HepG2 (cell line): ENCODE measurements at regions not wholly inside any gene's neighbourhood (a gene's known extent, or its start where the extent isn't known, plus 50 kb on each side); places are given as distances from the start of the nearest gene placed in this dataset.

ENCODE experiments used
- ATAC-seq: fragments of 200-7000 bp; cut with Tn5 transposase; 3 replicates; pipeline ENCODE4 v1.9.1; 2020; ENCODE audit warnings: mild to moderate bottlenecking, moderate library complexity
- BruUV-seq: library from RNA; stranded (reverse); fragments of 400-500 nt; replicated peaks from 2 replicates; lab custom pipeline; 2021; lab: Mats Ljungman, UMichigan
- CTCF ChIA-PET: fragments of 300-600 bp; formaldehyde crosslinking; extraction: SDS; loops from one replicate; lab custom pipeline; 2021; ENCODE audit warnings: low total read pairs, inconsistent platforms, low intra/inter-chr PET ratio; lab: Yijun Ruan, JAX
- POLR2A ChIA-PET: fragments of 350-600 bp; sonication (Branson Sonifier 250); formaldehyde crosslinking; loops from one replicate; lab custom pipeline; 2020; ENCODE audit warnings: antibody characterized with exemption, inconsistent platforms; lab: Yijun Ruan, JAX
- DNase-seq: peaks from one replicate; pipeline ENCODE4 v3.0.0-alpha.2; 2015; ENCODE audit warnings: low spot score
- FAIRE-seq: peaks from 3 replicates; lab custom pipeline; 2011; peaks lifted over from hg19 to GRCh38; lab: Jason Lieb, UNC
- H2AFZ ChIP-seq: one replicate; pipeline ENCODE4 v1.6.1; 2011; ENCODE audit warnings: low read length, inconsistent platforms
- H3K27ac ChIP-seq: fragments of 300-600 bp; 3 replicates; pipeline ENCODE4 v1.8.0; 2011; ENCODE audit warnings: mixed run types, mild to moderate bottlenecking, mixed read lengths, low read length, inconsistent platforms; ENCODE audit not compliant: insufficient read depth; ENCODE audit errors: extremely low read length
- H3K27me3 ChIP-seq, 2 experiments: fragments of 200-600 bp in 1 of 2; 2 replicates in 1 of 2; 3 replicates in 1 of 2; pipeline versions ENCODE4 v1.6.0 to v1.8.0; 2011; ENCODE audit warnings: low read length in 2 of 2, mild to moderate bottlenecking in 2 of 2, moderate library complexity in 2 of 2, inconsistent platforms in 1 of 2; ENCODE audit not compliant: insufficient read depth in 2 of 2, control insufficient read depth in 1 of 2
- H3K36me3 ChIP-seq, 2 experiments: fragments of 200-600 bp in 1 of 2; replicated peaks in 1 of 2; 2 replicates in 1 of 2; 3 replicates in 1 of 2; pipeline versions ENCODE4 v1.5.1 to v1.8.0; 2011; ENCODE audit warnings: low read length in 2 of 2, inconsistent platforms in 1 of 2; ENCODE audit not compliant: insufficient read depth in 2 of 2, control insufficient read depth in 1 of 2
- H3K4me1 ChIP-seq: 2 replicates; pipeline ENCODE4 v1.5.1; 2012; ENCODE audit warnings: low read length, inconsistent platforms; ENCODE audit not compliant: insufficient read depth
- H3K4me2 ChIP-seq: 2 replicates; pipeline ENCODE4 v1.6.0; 2011; ENCODE audit warnings: low read depth, low read length, inconsistent platforms
- H3K4me3 ChIP-seq, 3 experiments: fragments of 200-600 bp in 1 of 3; sonication (generic), shearing (Covaris generic) in 1 of 3; replicated peaks in 1 of 3; 2 replicates each; pipeline ENCODE4 v1.5.1; 2011 to 2016; ENCODE audit warnings: low read length in 3 of 3, inconsistent platforms in 2 of 3, low read depth in 2 of 3, mild to moderate bottlenecking in 2 of 3, control low read depth in 1 of 3, mixed read lengths in 1 of 3; ENCODE audit not compliant: insufficient read depth in 1 of 3
- H3K79me2 ChIP-seq: one replicate; pipeline ENCODE4 v1.6.1; 2011; ENCODE audit warnings: low read length, inconsistent platforms; ENCODE audit not compliant: insufficient read depth
- H3K9ac ChIP-seq: 2 replicates; pipeline ENCODE4 v1.6.0; 2011; ENCODE audit warnings: mild to moderate bottlenecking, low read depth, low read length, inconsistent platforms; ENCODE audit not compliant: insufficient read depth
- H3K9me3 ChIP-seq: 2 replicates; pipeline ENCODE4 v1.5.1; 2012; ENCODE audit warnings: mild to moderate bottlenecking, low read length
- H4K20me1 ChIP-seq: 2 replicates; pipeline ENCODE4 v1.6.0; 2011; ENCODE audit warnings: inconsistent platforms, mild to moderate bottlenecking, low read length, moderate library complexity; ENCODE audit not compliant: insufficient read depth
- MEF2D ChIP-seq: sonication (generic); formaldehyde crosslinking; IDR thresholded peaks from 2 replicates; pipeline ENCODE4 v1.5.1; 2020; ENCODE audit warnings: mild to moderate bottlenecking, missing genetic modification reagents
- RBM22 ChIP-seq: fragments of 200-400 bp; formaldehyde crosslinking; optimal IDR thresholded peaks from 2 replicates; pipeline ENCODE3; 2017; ENCODE audit warnings: mild to moderate bottlenecking, low read length, moderate library complexity
- ZNF496 ChIP-seq: sonication (generic); formaldehyde crosslinking; IDR thresholded peaks from 2 replicates; pipeline ENCODE4 v1.8.1; 2023; ENCODE audit warnings: mild to moderate bottlenecking, moderate library complexity, missing genetic modification reagents; ENCODE audit not compliant: insufficient replicate concordance
- ZSCAN22 ChIP-seq: sonication (generic); formaldehyde crosslinking; IDR thresholded peaks from 2 replicates; pipeline ENCODE4 v1.4.0; 2020; ENCODE audit warnings: mild to moderate bottlenecking, missing genetic modification reagents
- WGBS: methylation state at CpG from one replicate; pipeline ENCODE4 v1.1.6; 2017; ENCODE audit warnings: low lambda C conversion rate; 5-methylcytosine and 5-hydroxymethylcytosine counted together
- in situ Hi-C: cut with HindIII; loops from 2 replicates; pipeline ENCODE4 v1.10.0; 2017; ENCODE audit warnings: low pct_unique_long_range_greater_than_20kb; ENCODE audit not compliant: extremely low pct_ligation_motif_present
- intact Hi-C: fragments of 100-400 bp; cut with micrococcal nuclease; formaldehyde crosslinking; loops from one replicate; pipeline ENCODE4 v1.10.0; 2022; ENCODE audit not compliant: unreplicated experiment
- TF ChIP-seq, protein P1 (sequence below): sonication (generic); formaldehyde crosslinking; IDR thresholded peaks from 2 replicates; pipeline ENCODE4 v1.4.0; 2020; ENCODE audit warnings: missing genetic modification reagents, mild to moderate bottlenecking, borderline replicate concordance
- TF ChIP-seq, protein P2 (sequence below): sonication (generic); formaldehyde crosslinking; IDR thresholded peaks from 2 replicates; pipeline ENCODE4 v1.4.0; 2020; ENCODE audit warnings: missing genetic modification reagents, low read depth, mild to moderate bottlenecking, borderline replicate concordance
- TF ChIP-seq, protein P3 (sequence below): sonication (generic); formaldehyde crosslinking; IDR thresholded peaks from 2 replicates; pipeline ENCODE4 v1.4.0; 2020; ENCODE audit warnings: missing genetic modification reagents, borderline replicate concordance
- TF ChIP-seq, protein P4 (sequence below): sonication (generic); formaldehyde crosslinking; conservative IDR thresholded peaks from 2 replicates; pipeline ENCODE4 v1.4.0; 2020; ENCODE audit warnings: missing genetic modification reagents
- TF ChIP-seq, protein P5 (sequence below): sonication (generic); formaldehyde crosslinking; IDR thresholded peaks from 2 replicates; pipeline ENCODE4 v1.9.0; 2021; ENCODE audit warnings: missing genetic modification reagents, borderline replicate concordance

DNA sequence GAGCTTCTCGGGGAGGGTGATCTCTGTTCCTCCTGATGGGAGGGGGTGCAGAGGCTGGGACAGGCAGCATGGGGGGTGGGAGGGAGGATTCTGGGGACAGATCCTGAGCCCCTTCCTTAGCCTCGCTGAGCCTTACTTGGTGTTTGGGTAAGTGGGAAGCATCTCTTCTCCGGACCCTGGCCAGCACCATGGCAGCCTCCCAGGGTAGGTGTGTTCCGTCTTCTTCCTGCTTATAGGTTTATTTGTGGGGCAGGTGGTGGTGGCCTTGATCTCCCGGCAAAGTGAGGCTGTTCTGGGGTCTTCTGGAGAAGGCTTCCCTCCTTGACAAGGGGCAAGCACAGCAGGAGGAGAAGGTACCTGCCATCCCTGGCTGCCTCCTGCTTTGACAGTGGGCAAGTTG lies 226.9 kb downstream of the GLRX3 start:
- no TSS peak for BruUV-seq
- Histone ChIP-seq H3K4me2 (no peak overlapping the region), H3K9ac (no peak overlapping the region), H3K9me3 (no peaks in the 10 kb centered on the region), H3K4me3 (no peak overlapping the region), H3K4me1 (no peaks in the 10 kb centered on the region), H3K27ac (no peak overlapping the region), H3K79me2 (no peaks in the 10 kb centered on the region), H3K27me3 (no peaks in the 10 kb centered on the region), H3K36me3 (no peaks in the 10 kb centered on the region), H2AFZ (no peak overlapping the region), H4K20me1 (no peaks in the 10 kb centered on the region)
- in situ Hi-C loops: no loop called here
- intact Hi-C loops: no loop called here
- WGBS: 0% methylated on average over 1 of the region's 5 CpGs
- ChIA-PET POLR2A (no interaction called here), CTCF (no interaction called here)
- DNase-seq (no peak), FAIRE-seq (no peak), ATAC-seq (no peak)
- TF ChIP-seq, protein P1, sequence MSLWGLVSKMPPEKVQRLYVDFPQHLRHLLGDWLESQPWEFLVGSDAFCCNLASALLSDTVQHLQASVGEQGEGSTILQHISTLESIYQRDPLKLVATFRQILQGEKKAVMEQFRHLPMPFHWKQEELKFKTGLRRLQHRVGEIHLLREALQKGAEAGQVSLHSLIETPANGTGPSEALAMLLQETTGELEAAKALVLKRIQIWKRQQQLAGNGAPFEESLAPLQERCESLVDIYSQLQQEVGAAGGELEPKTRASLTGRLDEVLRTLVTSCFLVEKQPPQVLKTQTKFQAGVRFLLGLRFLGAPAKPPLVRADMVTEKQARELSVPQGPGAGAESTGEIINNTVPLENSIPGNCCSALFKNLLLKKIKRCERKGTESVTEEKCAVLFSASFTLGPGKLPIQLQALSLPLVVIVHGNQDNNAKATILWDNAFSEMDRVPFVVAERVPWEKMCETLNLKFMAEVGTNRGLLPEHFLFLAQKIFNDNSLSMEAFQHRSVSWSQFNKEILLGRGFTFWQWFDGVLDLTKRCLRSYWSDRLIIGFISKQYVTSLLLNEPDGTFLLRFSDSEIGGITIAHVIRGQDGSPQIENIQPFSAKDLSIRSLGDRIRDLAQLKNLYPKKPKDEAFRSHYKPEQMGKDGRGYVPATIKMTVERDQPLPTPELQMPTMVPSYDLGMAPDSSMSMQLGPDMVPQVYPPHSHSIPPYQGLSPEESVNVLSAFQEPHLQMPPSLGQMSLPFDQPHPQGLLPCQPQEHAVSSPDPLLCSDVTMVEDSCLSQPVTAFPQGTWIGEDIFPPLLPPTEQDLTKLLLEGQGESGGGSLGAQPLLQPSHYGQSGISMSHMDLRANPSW (CRISPR knock-in tag): no peak
- TF ChIP-seq, protein P2, sequence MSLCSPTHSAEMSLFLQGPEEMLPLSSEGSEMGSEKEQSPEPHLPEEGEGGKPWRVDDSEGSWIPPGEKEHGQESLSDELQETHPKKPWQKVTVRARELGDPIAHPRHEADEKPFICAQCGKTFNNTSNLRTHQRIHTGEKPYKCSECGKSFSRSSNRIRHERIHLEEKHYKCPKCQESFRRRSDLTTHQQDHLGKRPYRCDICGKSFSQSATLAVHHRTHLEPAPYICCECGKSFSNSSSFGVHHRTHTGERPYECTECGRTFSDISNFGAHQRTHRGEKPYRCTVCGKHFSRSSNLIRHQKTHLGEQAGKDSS (CRISPR knock-in tag): no peak
- no peak for TF ChIP-seq RBM22
- TF ChIP-seq MEF2D (CRISPR knock-in tag): no peak
- TF ChIP-seq, protein P3, sequence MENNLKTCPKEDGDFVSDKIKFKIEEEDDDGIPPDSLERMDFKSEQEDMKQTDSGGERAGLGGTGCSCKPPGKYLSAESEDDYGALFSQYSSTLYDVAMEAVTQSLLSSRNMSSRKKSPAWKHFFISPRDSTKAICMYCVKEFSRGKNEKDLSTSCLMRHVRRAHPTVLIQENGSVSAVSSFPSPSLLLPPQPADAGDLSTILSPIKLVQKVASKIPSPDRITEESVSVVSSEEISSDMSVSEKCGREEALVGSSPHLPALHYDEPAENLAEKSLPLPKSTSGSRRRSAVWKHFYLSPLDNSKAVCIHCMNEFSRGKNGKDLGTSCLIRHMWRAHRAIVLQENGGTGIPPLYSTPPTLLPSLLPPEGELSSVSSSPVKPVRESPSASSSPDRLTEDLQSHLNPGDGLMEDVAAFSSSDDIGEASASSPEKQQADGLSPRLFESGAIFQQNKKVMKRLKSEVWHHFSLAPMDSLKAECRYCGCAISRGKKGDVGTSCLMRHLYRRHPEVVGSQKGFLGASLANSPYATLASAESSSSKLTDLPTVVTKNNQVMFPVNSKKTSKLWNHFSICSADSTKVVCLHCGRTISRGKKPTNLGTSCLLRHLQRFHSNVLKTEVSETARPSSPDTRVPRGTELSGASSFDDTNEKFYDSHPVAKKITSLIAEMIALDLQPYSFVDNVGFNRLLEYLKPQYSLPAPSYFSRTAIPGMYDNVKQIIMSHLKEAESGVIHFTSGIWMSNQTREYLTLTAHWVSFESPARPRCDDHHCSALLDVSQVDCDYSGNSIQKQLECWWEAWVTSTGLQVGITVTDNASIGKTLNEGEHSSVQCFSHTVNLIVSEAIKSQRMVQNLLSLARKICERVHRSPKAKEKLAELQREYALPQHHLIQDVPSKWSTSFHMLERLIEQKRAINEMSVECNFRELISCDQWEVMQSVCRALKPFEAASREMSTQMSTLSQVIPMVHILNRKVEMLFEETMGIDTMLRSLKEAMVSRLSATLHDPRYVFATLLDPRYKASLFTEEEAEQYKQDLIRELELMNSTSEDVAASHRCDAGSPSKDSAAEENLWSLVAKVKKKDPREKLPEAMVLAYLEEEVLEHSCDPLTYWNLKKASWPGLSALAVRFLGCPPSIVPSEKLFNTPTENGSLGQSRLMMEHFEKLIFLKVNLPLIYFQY: no peak
- TF ChIP-seq, protein P4, sequence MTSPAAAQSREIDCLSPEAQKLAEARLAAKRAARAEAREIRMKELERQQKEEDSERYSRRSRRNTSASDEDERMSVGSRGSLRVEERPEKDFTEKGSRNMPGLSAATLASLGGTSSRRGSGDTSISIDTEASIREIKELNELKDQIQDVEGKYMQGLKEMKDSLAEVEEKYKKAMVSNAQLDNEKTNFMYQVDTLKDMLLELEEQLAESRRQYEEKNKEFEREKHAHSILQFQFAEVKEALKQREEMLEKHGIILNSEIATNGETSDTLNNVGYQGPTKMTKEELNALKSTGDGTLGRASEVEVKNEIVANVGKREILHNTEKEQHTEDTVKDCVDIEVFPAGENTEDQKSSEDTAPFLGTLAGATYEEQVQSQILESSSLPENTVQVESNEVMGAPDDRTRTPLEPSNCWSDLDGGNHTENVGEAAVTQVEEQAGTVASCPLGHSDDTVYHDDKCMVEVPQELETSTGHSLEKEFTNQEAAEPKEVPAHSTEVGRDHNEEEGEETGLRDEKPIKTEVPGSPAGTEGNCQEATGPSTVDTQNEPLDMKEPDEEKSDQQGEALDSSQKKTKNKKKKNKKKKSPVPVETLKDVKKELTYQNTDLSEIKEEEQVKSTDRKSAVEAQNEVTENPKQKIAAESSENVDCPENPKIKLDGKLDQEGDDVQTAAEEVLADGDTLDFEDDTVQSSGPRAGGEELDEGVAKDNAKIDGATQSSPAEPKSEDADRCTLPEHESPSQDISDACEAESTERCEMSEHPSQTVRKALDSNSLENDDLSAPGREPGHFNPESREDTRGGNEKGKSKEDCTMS (CRISPR knock-in tag): no peak
- TF ChIP-seq ZSCAN22 (CRISPR knock-in tag): no peak
- TF ChIP-seq, protein P5, sequence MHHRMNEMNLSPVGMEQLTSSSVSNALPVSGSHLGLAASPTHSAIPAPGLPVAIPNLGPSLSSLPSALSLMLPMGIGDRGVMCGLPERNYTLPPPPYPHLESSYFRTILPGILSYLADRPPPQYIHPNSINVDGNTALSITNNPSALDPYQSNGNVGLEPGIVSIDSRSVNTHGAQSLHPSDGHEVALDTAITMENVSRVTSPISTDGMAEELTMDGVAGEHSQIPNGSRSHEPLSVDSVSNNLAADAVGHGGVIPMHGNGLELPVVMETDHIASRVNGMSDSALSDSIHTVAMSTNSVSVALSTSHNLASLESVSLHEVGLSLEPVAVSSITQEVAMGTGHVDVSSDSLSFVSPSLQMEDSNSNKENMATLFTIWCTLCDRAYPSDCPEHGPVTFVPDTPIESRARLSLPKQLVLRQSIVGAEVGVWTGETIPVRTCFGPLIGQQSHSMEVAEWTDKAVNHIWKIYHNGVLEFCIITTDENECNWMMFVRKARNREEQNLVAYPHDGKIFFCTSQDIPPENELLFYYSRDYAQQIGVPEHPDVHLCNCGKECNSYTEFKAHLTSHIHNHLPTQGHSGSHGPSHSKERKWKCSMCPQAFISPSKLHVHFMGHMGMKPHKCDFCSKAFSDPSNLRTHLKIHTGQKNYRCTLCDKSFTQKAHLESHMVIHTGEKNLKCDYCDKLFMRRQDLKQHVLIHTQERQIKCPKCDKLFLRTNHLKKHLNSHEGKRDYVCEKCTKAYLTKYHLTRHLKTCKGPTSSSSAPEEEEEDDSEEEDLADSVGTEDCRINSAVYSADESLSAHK (CRISPR knock-in tag): no peak
- no peak for TF ChIP-seq ZNF496 (CRISPR knock-in tag)
